Esophagus muscularis mucosa (tissue), 4 donors: ENCODE measurements at regions not wholly inside any gene's neighbourhood (a gene's known extent, or its start where the extent isn't known, plus 50 kb on each side); places are given as distances from the start of the nearest gene placed in this dataset.

Source experiments
- DNase-seq: peaks from one replicate; pipeline ENCODE4 v3.0.0-alpha.2; 2017; ENCODE audit errors: extremely low spot score
- H3K27ac ChIP-seq, 4 donors: fragments of 200-600 bp; sonication (generic); replicated peaks in 1 of 4; 1 replicate in 3 of 4; 2 replicates in 1 of 4; pipeline ENCODE4 v1.5.1; 2016 to 2019; ENCODE audit warnings: mild to moderate bottlenecking in 1 of 4
- H3K27me3 ChIP-seq, 4 donors: fragments of 200-600 bp; sonication (generic); one replicate each; pipeline versions ENCODE4 v1.5.1 to v1.6.0; 2016 to 2019
- H3K36me3 ChIP-seq, 4 donors: fragments of 200-600 bp; sonication (generic); one replicate each; pipeline ENCODE4 v1.5.1; 2016 to 2019
- H3K4me1 ChIP-seq, 4 donors: fragments of 200-600 bp; sonication (generic); one replicate each; pipeline ENCODE4 v1.5.1; 2016 to 2019
- H3K4me3 ChIP-seq, 4 donors: fragments of 200-600 bp; sonication (generic); 1 replicate in 2 of 4; 2 replicates in 2 of 4; pipeline ENCODE4 v1.5.1; 2016 to 2019; ENCODE audit warnings: mild to moderate bottlenecking in 4 of 4, moderate library complexity in 1 of 4
- H3K9me3 ChIP-seq, 4 donors: fragments of 200-600 bp; sonication (generic); 1 replicate in 3 of 4; 2 replicates in 1 of 4; pipeline ENCODE4 v1.5.1; 2016 to 2019
- CTCF ChIP-seq, 3 experiments: fragments of 200-600 bp in 2 of 3; fragments of 450-650 bp in 1 of 3; sonication (generic) in 2 of 3; IDR thresholded peaks; one replicate each; pipeline ENCODE4 v1.5.1; 2017 to 2019; ENCODE audit warnings: antibody characterized with exemption in 3 of 3, mild to moderate bottlenecking in 2 of 3, moderate library complexity in 1 of 3
- EP300 ChIP-seq: sonication (generic); formaldehyde crosslinking; IDR thresholded peaks from one replicate; pipeline ENCODE4 v1.6.1; 2017; ENCODE audit warnings: antibody characterized with exemption
- POLR2A ChIP-seq: fragments of 450-650 bp; IDR thresholded peaks from one replicate; pipeline ENCODE4 v1.6.1; 2017; ENCODE audit warnings: antibody characterized with exemption, moderate library complexity, mild to moderate bottlenecking, low read depth
- POLR2AphosphoS5 ChIP-seq, 2 donors: sonication (generic); formaldehyde crosslinking; IDR thresholded peaks; one replicate each; pipeline ENCODE4 v1.6.1; 2017; ENCODE audit warnings: antibody characterized with exemption in 2 of 2
- WGBS: methylation state at CpG from one replicate; pipeline ENCODE4 v1.1.5; 2018; 5-methylcytosine and 5-hydroxymethylcytosine counted together
- intact Hi-C: fragments of 100-400 bp; cut with DNase I; formaldehyde crosslinking; loops from one replicate; pipeline ENCODE4 v1.15.1; 2023

- no peaks in the 10 kb centered on the region for H3K9me3 ChIP-seq
- DNase-seq, result no peak
- no peaks in the 10 kb centered on the region for H3K27me3 ChIP-seq
- no peak overlapping the region for H3K4me3 ChIP-seq
- intact Hi-C loops, result no loop called here
- no peaks in the 10 kb centered on the region for H3K4me1 ChIP-seq
- no peaks in the 10 kb centered on the region for H3K36me3 ChIP-seq
- no peak overlapping the region for H3K27ac ChIP-seq
- TF ChIP-seq POLR2AphosphoS5 (IDR thresholded peaks at IDR 0.05) (no peak), EP300 (no peak), POLR2A (no peak), CTCF (IDR thresholded peaks at IDR 0.05) (no peak)
- no CpG with 5 or more reads among the region's 3 CpGs for WGBS
Observed at GRCh38 chrY:8202837-8203236, 1134.4 kb upstream of the TSPY4 start.

GRCh38 chrY:8241144-8241543 lies 1096.1 kb upstream of the TSPY4 start:
- Histone ChIP-seq H3K4me1 (no peaks in the 10 kb centered on the region), H3K36me3 (no peaks in the 10 kb centered on the region), H3K27me3 (no peaks in the 10 kb centered on the region), H3K9me3 (no peaks in the 10 kb centered on the region), H3K4me3 (no peak overlapping the region), H3K27ac (no peak overlapping the region)
- TF ChIP-seq CTCF (IDR thresholded peaks at IDR 0.05) (no peak), EP300 (no peak), POLR2A (no peak), POLR2AphosphoS5 (IDR thresholded peaks at IDR 0.05) (no peak)
- no peak for DNase-seq
- WGBS, result no CpG with 5 or more reads among the region's 8 CpGs
- intact Hi-C loops, result no loop called here

GRCh38 chrY:8273807-8274206 lies 1063.5 kb upstream of the TSPY4 start:
- no peak for TF ChIP-seq EP300
- no peak for TF ChIP-seq POLR2A
- TF ChIP-seq POLR2AphosphoS5 (IDR thresholded peaks at IDR 0.05), result no peak
- intact Hi-C loops, result no loop called here
- H3K4me3 ChIP-seq, result no peak overlapping the region
- no peaks in the 10 kb centered on the region for H3K4me1 ChIP-seq
- H3K27ac ChIP-seq, result no peak overlapping the region
- no peak for DNase-seq
- no peaks in the 10 kb centered on the region for H3K9me3 ChIP-seq
- no peaks in the 10 kb centered on the region for H3K27me3 ChIP-seq
- H3K36me3 ChIP-seq, result no peaks in the 10 kb centered on the region

- Histone ChIP-seq H3K4me1 (no peaks in the 10 kb centered on the region), H3K27ac (no peak overlapping the region), H3K9me3 (no peaks in the 10 kb centered on the region), H3K36me3 (no peaks in the 10 kb centered on the region), H3K4me3 (no peak overlapping the region), H3K27me3 (no peaks in the 10 kb centered on the region)
- intact Hi-C loops, result no loop called here
- no peak for TF ChIP-seq CTCF (IDR thresholded peaks at IDR 0.05)
- no peak for TF ChIP-seq POLR2A
- TF ChIP-seq EP300, result no peak
- TF ChIP-seq POLR2AphosphoS5 (IDR thresholded peaks at IDR 0.05), result no peak
- WGBS, result no CpG with 5 or more reads among the region's 1 CpG
- DNase-seq, result no peak
Observed at GRCh38 chrY:8305021-8305420, 1032.2 kb upstream of the TSPY4 start.

- intact Hi-C loops, result no loop called here
- DNase-seq, result no peak
- no peak overlapping the region for H3K27ac ChIP-seq
- no peaks in the 10 kb centered on the region for H3K27me3 ChIP-seq
- no peak overlapping the region for H3K4me3 ChIP-seq
- no peak for TF ChIP-seq CTCF (IDR thresholded peaks at IDR 0.05)
- H3K4me1 ChIP-seq, result no peaks in the 10 kb centered on the region
- H3K9me3 ChIP-seq, result no peaks in the 10 kb centered on the region
- H3K36me3 ChIP-seq, result no peaks in the 10 kb centered on the region
Observed at GRCh38 chrY:8324113-8324512, 1013.2 kb upstream of the TSPY4 start.

DNA sequence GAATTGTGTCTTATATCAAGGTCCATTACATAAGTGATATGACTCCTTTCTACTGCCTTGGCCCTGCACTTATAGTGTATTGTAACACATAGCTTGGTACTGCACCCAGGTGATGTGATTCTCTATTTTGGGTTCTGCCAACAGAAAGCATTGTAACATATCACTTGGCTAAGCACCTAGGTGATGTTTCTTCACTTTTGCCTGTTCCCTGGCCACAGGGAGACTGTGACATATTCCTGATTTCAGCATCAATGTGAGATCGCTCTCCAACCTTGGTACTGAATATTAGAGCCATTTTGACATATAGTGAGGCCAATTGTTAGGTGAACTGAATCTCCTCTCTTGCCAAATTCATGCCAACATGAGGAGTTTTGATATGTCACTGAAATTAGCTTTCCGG lies 1010.3 kb upstream of the TSPY4 start:
- WGBS, result no CpG with 5 or more reads among the region's 2 CpGs
- no peak for DNase-seq
- Histone ChIP-seq H3K4me3 (no peak overlapping the region), H3K27ac (no peak overlapping the region), H3K27me3 (no peaks in the 10 kb centered on the region), H3K36me3 (no peaks in the 10 kb centered on the region), H3K9me3 (no peaks in the 10 kb centered on the region), H3K4me1 (no peaks in the 10 kb centered on the region)
- intact Hi-C loops, result no loop called here
- no peak for TF ChIP-seq CTCF (IDR thresholded peaks at IDR 0.05)
